SIG-M5 treated with dmso at 0.1 percent for 504 hours (cell line): ENCODE measurements at regions not wholly inside any gene's neighbourhood (a gene's known extent, or its start where the extent isn't known, plus 50 kb on each side); places are given as distances from the start of the nearest gene placed in this dataset.
"Not testable (repeated sequence)": the region's sequence is repeated elsewhere in the genome, so short reads cannot be mapped to it uniquely, and the experiment has no call there.

Experiments used
- DNase-seq: peaks from one replicate; lab custom pipeline; 2025; ENCODE audit not compliant: unreplicated experiment; lab: John Stamatoyannopoulos, UW

GRCh38 chr4:94011190-94011589 lies 182.6 kb downstream of the ATOH1 start:
- no peak for DNase-seq

- no peak for DNase-seq
Observed at GRCh38 chr4:94014484-94015136, 186.1 kb downstream of the ATOH1 start.

GRCh38 chr4:94015956-94016355 lies 187.4 kb downstream of the ATOH1 start:
- no peak for DNase-seq

- no peak for DNase-seq
Observed at GRCh38 chr4:94032754-94033153, 174.9 kb upstream of the SMARCAD1 start.

GRCh38 chr4:94036964-94037363 lies 170.7 kb upstream of the SMARCAD1 start:
- no peak for DNase-seq

GRCh38 chr4:94038195-94038594 lies 169.5 kb upstream of the SMARCAD1 start:
- DNase-seq = no peak

GRCh38 chr4:94039226-94039625 lies 168.4 kb upstream of the SMARCAD1 start:
- no peak for DNase-seq

GRCh38 chr4:94044471-94044870 lies 163.2 kb upstream of the SMARCAD1 start:
- DNase-seq = not testable (repeated sequence)

- DNase-seq = no peak
Observed at GRCh38 chr4:94063084-94063483, 144.6 kb upstream of the SMARCAD1 start.

- no peak for DNase-seq
Observed at GRCh38 chr4:94068753-94069719, 138.6 kb upstream of the SMARCAD1 start.

GRCh38 chr4:94076498-94076897 lies 131.2 kb upstream of the SMARCAD1 start:
- DNase-seq = no peak

- no peak for DNase-seq
Observed at GRCh38 chr4:94084155-94084554, 123.5 kb upstream of the SMARCAD1 start.

- DNase-seq = not testable (repeated sequence)
Observed at GRCh38 chr4:94099141-94099540, 108.5 kb upstream of the SMARCAD1 start.

- DNase-seq = no peak
Observed at GRCh38 chr4:94112644-94113043, 95.0 kb upstream of the SMARCAD1 start.

GRCh38 chr4:94115687-94116086 lies 92.0 kb upstream of the SMARCAD1 start:
- DNase-seq = no peak

- no peak for DNase-seq
Observed at GRCh38 chr4:94116842-94117241, 90.8 kb upstream of the SMARCAD1 start.

GRCh38 chr4:94126669-94127068 lies 81.0 kb upstream of the SMARCAD1 start:
- DNase-seq = peak; percentile 12

GRCh38 chr4:94127707-94128328 lies 79.8 kb upstream of the SMARCAD1 start:
- DNase-seq = peak; percentile 12

GRCh38 chr4:94131212-94131611 lies 76.5 kb upstream of the SMARCAD1 start:
- DNase-seq = no peak

GRCh38 chr4:94135701-94136100 lies 72.0 kb upstream of the SMARCAD1 start:
- no peak for DNase-seq

- no peak for DNase-seq
Observed at GRCh38 chr4:94139931-94140612, 67.6 kb upstream of the SMARCAD1 start.
